ENCODE measurements at regions not wholly inside any gene's neighbourhood (a gene's known extent, or its start where the extent isn't known, plus 50 kb on each side); places are given as distances from the start of the nearest gene placed in this dataset.
A peak's percentile ranks its signal among the peaks of the same experiment; 100 is the strongest.

- H3K27ac ChIP-seq (ENCODE audit: low read length), result no peak overlapping the region
- H3K9me3 ChIP-seq (ENCODE audit: control insufficient read depth, insufficient read depth, low read depth, low read length), result peaks cover 29% of the 10 kb centered on the region; the same call in 1 of the 2 replicates
- intact Hi-C loops (cut with micrococcal nuclease; ENCODE audit: unreplicated experiment), result no loop called here
- H3K27me3 ChIP-seq (ENCODE audit: control insufficient read depth, insufficient read depth, low read length), result no peaks in the 10 kb centered on the region
- no peak for TF ChIP-seq REST (IDR thresholded peaks at IDR 0.05; ENCODE audit: insufficient read depth in 1 of 2, low read depth in 2 of 2, low read length in 1 of 2)
- no peak for TF ChIP-seq TCF7L2 (IDR thresholded peaks at IDR 0.05; ENCODE audit: low read depth, low read length)
- TF ChIP-seq CTCF (IDR thresholded peaks at IDR 0.05), result no peak
- no peak for TF ChIP-seq SIN3A (IDR thresholded peaks at IDR 0.05; ENCODE audit: borderline replicate concordance, insufficient read depth, low read depth, low read length)
- TF ChIP-seq POLR2AphosphoS5 (IDR thresholded peaks at IDR 0.05; ENCODE audit: low read depth, low read length), result no peak
- in situ Hi-C loops (cut with HindIII; ENCODE audit: low pct_unique_long_range_greater_than_20kb, low sequenced_read_pairs), result no loop called here
- H3K36me3 ChIP-seq (ENCODE audit: control insufficient read depth, insufficient read depth, low read length), result no peaks in the 10 kb centered on the region
- DNase-seq (ENCODE audit: low read depth, low spot score) (no peak), ATAC-seq (no peak)
- ChIA-PET CTCF (no interaction called here), POLR2A (no interaction called here)
- H3K4me3 ChIP-seq (ENCODE audit: low read depth in 2 of 2, low read length in 2 of 2), result no peak overlapping the region
- no peaks in the 10 kb centered on the region for H3K4me1 ChIP-seq (ENCODE audit: control insufficient read depth, insufficient read depth, low read length)
- BruUV-seq (replicated peaks), result no TSS peak
Observed at GRCh38 chr7:121540138-121540537, 144.0 kb upstream of the FAM3C start.

GRCh38 chr7:121537031-121537430, 140.9 kb upstream of the FAM3C start:
- BruUV-seq (replicated peaks), result no TSS peak
- Histone ChIP-seq H3K36me3 (ENCODE audit: control insufficient read depth, insufficient read depth, low read length) (no peaks in the 10 kb centered on the region), H3K27me3 (ENCODE audit: control insufficient read depth, insufficient read depth, low read length) (no peaks in the 10 kb centered on the region), H3K27ac (ENCODE audit: low read length) (peak overlapping the region; percentile 45; the same call in 1 of the 2 replicates), H3K4me1 (ENCODE audit: control insufficient read depth, insufficient read depth, low read length) (no peaks in the 10 kb centered on the region), H3K4me3 (ENCODE audit: low read depth in 2 of 2, low read length in 2 of 2) (no peak overlapping the region), H3K9me3 (ENCODE audit: control insufficient read depth, insufficient read depth, low read depth, low read length) (peaks cover 46% of the 10 kb centered on the region; the same call in 1 of the 2 replicates)
- ChIA-PET POLR2A (no interaction called here), CTCF (no interaction called here)
- in situ Hi-C loops (cut with HindIII; ENCODE audit: low pct_unique_long_range_greater_than_20kb, low sequenced_read_pairs), result no loop called here
- intact Hi-C loops (cut with micrococcal nuclease; ENCODE audit: unreplicated experiment), result no loop called here
- DNase-seq (ENCODE audit: low read depth, low spot score) (no peak), ATAC-seq (no peak)
- TF ChIP-seq REST (IDR thresholded peaks at IDR 0.05; ENCODE audit: insufficient read depth in 1 of 2, low read depth in 2 of 2, low read length in 1 of 2), result no peak
- no peak for TF ChIP-seq TCF7L2 (IDR thresholded peaks at IDR 0.05; ENCODE audit: low read depth, low read length)
- TF ChIP-seq CTCF (IDR thresholded peaks at IDR 0.05), result no peak
- TF ChIP-seq SIN3A (IDR thresholded peaks at IDR 0.05; ENCODE audit: borderline replicate concordance, insufficient read depth, low read depth, low read length), result no peak
- TF ChIP-seq POLR2AphosphoS5 (IDR thresholded peaks at IDR 0.05; ENCODE audit: low read depth, low read length), result no peak
